H1 (cell line): ENCODE measurements at regions not wholly inside any gene's neighbourhood (a gene's known extent, or its start where the extent isn't known, plus 50 kb on each side); places are given as distances from the start of the nearest gene placed in this dataset.

Experiments
- CBX8 ChIP-seq: fragments of 300-800, 300-1000 bp; sonication (generic); IDR thresholded peaks from 2 replicates; pipeline ENCODE4 v1.7.1; 2016; ENCODE audit warnings: low read depth, low read length, borderline replicate concordance
- GABPA ChIP-seq: IDR thresholded peaks from 2 replicates; pipeline ENCODE4 v1.6.1; 2011; ENCODE audit warnings: mild to moderate bottlenecking, low read length, moderate library complexity, borderline replicate concordance; ENCODE audit not compliant: insufficient read depth
- HDAC2 ChIP-seq, 2 experiments: fragments of 300-600 bp in 1 of 2; sonication (generic) in 1 of 2; IDR thresholded peaks; 2 replicates each; pipeline ENCODE4 v1.6.1; 2011 to 2012; ENCODE audit warnings: low read depth in 2 of 2, low read length in 2 of 2, mild to moderate bottlenecking in 2 of 2, moderate library complexity in 2 of 2, borderline replicate concordance in 1 of 2, inconsistent platforms in 1 of 2
- POLR2AphosphoS5 ChIP-seq: IDR thresholded peaks from 2 replicates; pipeline ENCODE4 v1.6.1; 2011; ENCODE audit warnings: low read depth, low read length
- TAF1 ChIP-seq: IDR thresholded peaks from 2 replicates; pipeline ENCODE4 v1.6.1; 2011; ENCODE audit warnings: mild to moderate bottlenecking, low read depth, low read length
- TF ChIP-seq, protein P1 (sequence below), 3 experiments: IDR thresholded peaks; 1 replicate in 2 of 3; 2 replicates in 1 of 3; pipeline versions ENCODE4 v1.5.1 to v1.6.1; 2011; ENCODE audit warnings: low read length in 3 of 3, mild to moderate bottlenecking in 3 of 3, inconsistent platforms in 2 of 3, low read depth in 1 of 3, moderate library complexity in 1 of 3; ENCODE audit not compliant: insufficient read depth in 1 of 3; ENCODE audit errors: control extremely low read depth in 1 of 3

- TF ChIP-seq HDAC2 (IDR thresholded peaks at IDR 0.05; ENCODE audit: borderline replicate concordance in 1 of 2, low read depth in 2 of 2, low read length in 2 of 2) (no peak), GABPA (no peak), CBX8 (no peak), TAF1 (no peak), POLR2AphosphoS5 (no peak)
- TF ChIP-seq, protein P1, sequence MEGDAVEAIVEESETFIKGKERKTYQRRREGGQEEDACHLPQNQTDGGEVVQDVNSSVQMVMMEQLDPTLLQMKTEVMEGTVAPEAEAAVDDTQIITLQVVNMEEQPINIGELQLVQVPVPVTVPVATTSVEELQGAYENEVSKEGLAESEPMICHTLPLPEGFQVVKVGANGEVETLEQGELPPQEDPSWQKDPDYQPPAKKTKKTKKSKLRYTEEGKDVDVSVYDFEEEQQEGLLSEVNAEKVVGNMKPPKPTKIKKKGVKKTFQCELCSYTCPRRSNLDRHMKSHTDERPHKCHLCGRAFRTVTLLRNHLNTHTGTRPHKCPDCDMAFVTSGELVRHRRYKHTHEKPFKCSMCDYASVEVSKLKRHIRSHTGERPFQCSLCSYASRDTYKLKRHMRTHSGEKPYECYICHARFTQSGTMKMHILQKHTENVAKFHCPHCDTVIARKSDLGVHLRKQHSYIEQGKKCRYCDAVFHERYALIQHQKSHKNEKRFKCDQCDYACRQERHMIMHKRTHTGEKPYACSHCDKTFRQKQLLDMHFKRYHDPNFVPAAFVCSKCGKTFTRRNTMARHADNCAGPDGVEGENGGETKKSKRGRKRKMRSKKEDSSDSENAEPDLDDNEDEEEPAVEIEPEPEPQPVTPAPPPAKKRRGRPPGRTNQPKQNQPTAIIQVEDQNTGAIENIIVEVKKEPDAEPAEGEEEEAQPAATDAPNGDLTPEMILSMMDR (IDR thresholded peaks at IDR 0.05; ENCODE audit: control extremely low read depth in 1 of 3, insufficient read depth in 1 of 3, low read depth in 1 of 3, low read length in 3 of 3), result no peak
Observed at GRCh38 chr6:113591896-113592827, 265.0 kb upstream of the MARCKS start.
